GM12872 (cell line): ENCODE measurements at regions not wholly inside any gene's neighbourhood (a gene's known extent, or its start where the extent isn't known, plus 50 kb on each side); places are given as distances from the start of the nearest gene placed in this dataset.

Experiments used
- CTCF ChIP-seq: IDR thresholded peaks from 3 replicates; pipeline ENCODE4 v1.5.1; 2011; ENCODE audit warnings: low read depth, mild to moderate bottlenecking, low read length, moderate library complexity; ENCODE audit not compliant: insufficient read depth

GRCh38 chr21:18716578-18717138 lies 313.1 kb upstream of the TMPRSS15 start:
- TF ChIP-seq CTCF: no peak

- no peak for TF ChIP-seq CTCF
These were observed 318.6 kb upstream of the TMPRSS15 start for GRCh38 chr21:18722193-18722592.

DNA sequence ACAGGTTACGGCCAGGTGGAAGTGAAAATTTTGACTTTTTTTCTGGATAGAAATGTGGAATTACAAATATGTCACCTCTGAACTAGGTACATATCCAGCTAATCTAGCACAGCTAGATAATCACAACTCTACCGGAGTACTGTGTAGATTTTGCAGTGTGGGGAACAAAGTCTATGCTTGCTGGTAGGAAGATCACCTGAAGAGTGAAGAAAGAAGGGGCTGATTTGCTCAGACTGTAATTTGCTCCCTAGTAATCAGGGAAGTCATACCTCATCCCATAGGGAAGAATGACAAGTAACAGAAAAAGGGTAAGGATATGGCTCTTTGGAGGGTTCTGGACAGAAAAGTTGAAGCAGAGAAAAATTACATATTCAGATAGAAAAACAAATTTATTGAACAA lies 319.6 kb upstream of the TMPRSS15 start:
- TF ChIP-seq CTCF: no peak

GRCh38 chr21:18725653-18726052 lies 322.1 kb upstream of the TMPRSS15 start:
- TF ChIP-seq CTCF: no peak

- TF ChIP-seq CTCF: no peak
These were observed 338.4 kb upstream of the TMPRSS15 start for GRCh38 chr21:18741954-18742353.

DNA sequence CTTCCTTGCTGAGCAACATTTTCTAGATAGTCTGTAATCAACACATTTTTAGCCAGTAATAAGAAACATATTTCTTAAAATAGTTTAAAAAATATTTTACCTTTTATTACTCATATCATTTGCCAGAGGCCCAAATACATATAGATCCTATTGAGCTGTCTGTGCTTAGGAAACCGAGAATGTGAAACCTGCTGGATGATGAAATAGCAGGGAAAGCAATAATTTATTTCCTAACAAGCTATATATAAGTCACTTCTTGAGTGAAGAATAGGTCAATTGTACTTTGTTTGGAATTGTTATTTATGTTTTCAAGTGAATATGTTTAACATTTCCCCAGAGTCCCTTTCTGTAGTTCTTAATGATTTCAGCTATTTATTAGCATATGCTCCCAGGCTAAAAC lies 339.9 kb upstream of the TMPRSS15 start:
- no peak for TF ChIP-seq CTCF

DNA sequence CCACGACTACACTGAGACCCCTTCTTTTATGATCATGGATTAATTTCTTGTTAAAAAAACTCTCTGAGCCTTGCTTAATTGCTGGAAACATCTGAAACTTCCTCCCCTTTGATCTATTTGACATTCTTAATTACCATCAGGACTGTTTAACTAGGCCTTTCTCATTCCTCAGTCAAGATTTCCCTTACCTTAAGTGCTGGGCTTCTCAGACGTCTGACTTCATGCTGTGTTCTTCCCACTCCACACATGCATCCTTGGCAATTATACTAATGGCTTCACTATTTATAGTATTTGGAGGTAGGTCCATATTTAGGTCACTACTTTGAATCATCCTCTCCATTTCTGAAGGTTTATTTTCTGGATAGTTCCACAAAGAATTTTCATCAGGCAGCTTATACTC lies 341.3 kb upstream of the TMPRSS15 start:
- no peak for TF ChIP-seq CTCF
